GM12878 (cell line): ENCODE measurements at regions not wholly inside any gene's neighbourhood (a gene's known extent, or its start where the extent isn't known, plus 50 kb on each side); places are given as distances from the start of the nearest gene placed in this dataset.

Experiments
- ATAC-seq: fragments of 200-7000 bp; cut with Tn5 transposase; 3 replicates; pipeline ENCODE4 v1.9.1; 2020; ENCODE audit warnings: mild to moderate bottlenecking, moderate library complexity
- BruUV-seq: library from RNA; stranded (reverse); fragments of 400-500 nt; replicated peaks from 2 replicates; lab custom pipeline; 2021; lab: Mats Ljungman, UMichigan
- CTCF ChIA-PET: fragments of 300-600 bp; sonication (Branson Sonifier 250); formaldehyde crosslinking; extraction: SDS; loops from one replicate; lab custom pipeline; 2021; ENCODE audit warnings: inconsistent platforms; lab: Yijun Ruan, JAX
- POLR2A ChIA-PET: fragments of 350-600 bp; formaldehyde crosslinking; extraction: SDS; loops from one replicate; lab custom pipeline; 2021; ENCODE audit warnings: inconsistent platforms; lab: Charles Lee
- RAD21 ChIA-PET: fragments of 300-600 bp; sonication (Branson Sonifier 250); formaldehyde crosslinking; loops from one replicate; lab custom pipeline; 2023; ENCODE audit warnings: antibody characterized with exemption; ENCODE audit not compliant: unreplicated experiment; lab: Charles Lee
- SMC1A ChIA-PET: fragments of 300-600 bp; sonication (Branson Sonifier 250); formaldehyde crosslinking; loops from one replicate; lab custom pipeline; 2023; ENCODE audit not compliant: unreplicated experiment, uncharacterized antibody; lab: Charles Lee
- DNase-seq: peaks from one replicate; pipeline ENCODE4 v3.0.0-alpha.2; 2011; ENCODE audit warnings: low read depth, low spot score
- FAIRE-seq: peaks from 3 replicates; lab custom pipeline; 2011; peaks lifted over from hg19 to GRCh38; lab: Jason Lieb, UNC
- H2AFZ ChIP-seq: 2 replicates; pipeline ENCODE4 v1.6.0; 2011; ENCODE audit warnings: low read depth, low read length, control low read depth; ENCODE audit not compliant: control insufficient read depth
- H3K27ac ChIP-seq: 2 replicates; pipeline ENCODE4 v1.5.1; 2011; ENCODE audit warnings: control low read depth; ENCODE audit not compliant: control insufficient read depth, insufficient read depth
- H3K27me3 ChIP-seq, 2 experiments: replicated peaks in 1 of 2; 2 replicates each; pipeline versions ENCODE4 v1.6.0 to v1.6.1; 2011; ENCODE audit warnings: low read length in 1 of 2; ENCODE audit not compliant: control insufficient read depth in 2 of 2, insufficient read depth in 2 of 2
- H3K36me3 ChIP-seq, 2 experiments: 2 replicates each; pipeline ENCODE4 v1.5.1; 2011; ENCODE audit warnings: low read length in 1 of 2; ENCODE audit not compliant: control insufficient read depth in 2 of 2, insufficient read depth in 2 of 2
- H3K4me1 ChIP-seq: 2 replicates; pipeline ENCODE4 v1.6.1; 2011; ENCODE audit warnings: mild to moderate bottlenecking, low read length, moderate library complexity, mixed read lengths; ENCODE audit not compliant: control insufficient read depth, insufficient read depth
- H3K4me2 ChIP-seq: 2 replicates; pipeline ENCODE4 v1.6.0; 2011; ENCODE audit warnings: control low read depth; ENCODE audit not compliant: control insufficient read depth, insufficient read depth
- H3K4me3 ChIP-seq: fragments of 200-600 bp; sonication (generic); 2 replicates; pipeline ENCODE4 v1.5.1; 2016
- H3K79me2 ChIP-seq: 2 replicates; pipeline ENCODE4 v1.6.0; 2011; ENCODE audit warnings: low read length; ENCODE audit not compliant: control insufficient read depth, insufficient read depth
- H3K9ac ChIP-seq: 2 replicates; pipeline ENCODE4 v1.8.0; 2011; ENCODE audit warnings: low read length, control low read depth, mixed read lengths; ENCODE audit not compliant: control insufficient read depth, insufficient read depth
- H3K9me3 ChIP-seq: replicated peaks from 3 replicates; pipeline ENCODE4 v1.5.1; 2011; ENCODE audit warnings: mild to moderate bottlenecking, low read length; ENCODE audit not compliant: control insufficient read depth, insufficient read depth
- H4K20me1 ChIP-seq: 2 replicates; pipeline ENCODE4 v1.6.0; 2011; ENCODE audit not compliant: control insufficient read depth, insufficient read depth
- BHLHE40 ChIP-seq, 2 experiments: fragments of 450-650 bp in 1 of 2; IDR thresholded peaks; 2 replicates each; pipeline ENCODE4 v1.6.1; 2011 to 2017; ENCODE audit warnings: low read depth in 2 of 2, borderline replicate concordance in 1 of 2, improper control_type of control experiment in 1 of 2, low read length in 1 of 2, mild to moderate bottlenecking in 1 of 2
- CBX5 ChIP-seq: sonication (generic); IDR thresholded peaks from 2 replicates; pipeline ENCODE4 v1.6.1; 2016; ENCODE audit warnings: low read depth, moderate library complexity, mild to moderate bottlenecking, inconsistent platforms
- CTCF ChIP-seq, 3 experiments: IDR thresholded peaks in 2 of 3; conservative IDR thresholded peaks in 1 of 3; 2 replicates each; pipeline ENCODE4 v1.5.1; 2011; ENCODE audit warnings: low read depth in 3 of 3, low read length in 3 of 3, mild to moderate bottlenecking in 3 of 3, control low read depth in 2 of 3, moderate library complexity in 2 of 3, inconsistent platforms in 1 of 3, mixed read lengths in 1 of 3; ENCODE audit not compliant: control insufficient read depth in 2 of 3, insufficient read depth in 1 of 3; ENCODE audit errors: extremely low read depth in 1 of 3
- ELK1 ChIP-seq: IDR thresholded peaks from 2 replicates; pipeline ENCODE4 v1.6.1; 2012; ENCODE audit warnings: low read depth, low read length, improper control_type of control experiment
- SMC3 ChIP-seq: IDR thresholded peaks from 2 replicates; pipeline ENCODE4 v1.6.1; 2011; ENCODE audit warnings: low read length, improper control_type of control experiment, borderline replicate concordance
- SP1 ChIP-seq: IDR thresholded peaks from one replicate; pipeline ENCODE4 v1.6.1; 2011; ENCODE audit warnings: low read depth, low read length
- YY1 ChIP-seq: IDR thresholded peaks from 2 replicates; pipeline ENCODE4 v1.6.1; 2011; ENCODE audit warnings: low read depth, mild to moderate bottlenecking, low read length
- ZBTB33 ChIP-seq: fragments of 450-650 bp; IDR thresholded peaks from 2 replicates; pipeline ENCODE4 v1.6.1; 2017; ENCODE audit warnings: mild to moderate bottlenecking
- WGBS: methylation state at CpG from one replicate; pipeline ENCODE4 v1.1.6; 2016; ENCODE audit warnings: low lambda C conversion rate; ENCODE audit not compliant: insufficient replicate concordance, insufficient coverage; ENCODE audit errors: missing lambda C conversion rate; 5-methylcytosine and 5-hydroxymethylcytosine counted together
- in situ Hi-C: fragments of 300-500 bp; cut with MboI; formaldehyde crosslinking; loops from 9 replicates; pipeline ENCODE4 v1.14.3; 2018; ENCODE audit warnings: mixed read lengths
- intact Hi-C: fragments of 100-400 bp; cut with micrococcal nuclease; formaldehyde crosslinking; loops from one replicate; pipeline ENCODE4 v1.14.2; 2022; ENCODE audit not compliant: unreplicated experiment

GRCh38 chr5:160507221-160507721, 85.6 kb downstream of the PTTG1 start:
- no peaks in the 10 kb centered on the region for H3K27me3 ChIP-seq
- H3K27ac ChIP-seq, result no peak overlapping the region
- DNase-seq (no peak), FAIRE-seq (no peak), ATAC-seq (peak; percentile 67)
- no peak overlapping the region for H3K9ac ChIP-seq
- H4K20me1 ChIP-seq, result no peaks in the 10 kb centered on the region
- no TSS peak for BruUV-seq
- H2AFZ ChIP-seq, result peak overlapping the region; percentile 26; the same call in 1 of the 2 replicates
- peaks cover 4% of the 10 kb centered on the region for H3K79me2 ChIP-seq
- no peaks in the 10 kb centered on the region for H3K9me3 ChIP-seq
- ChIA-PET RAD21 (interaction anchor here (0.6 to 7.4 kb wide), 24 partner anchors 9 to 1032 kb away, joined by 3 to 162 read pairs (median 4); partner anchors contain the start of genes PTTG1 and SLU7), SMC1A (interaction anchor here (0.5 to 6.4 kb wide), 36 partner anchors 9 to 598 kb away, joined by 3 to 205 read pairs (median 5); partner anchors contain the start of gene SLU7), POLR2A (interaction anchor here (1.2 to 3.8 kb wide), 9 partner anchors 21 to 336 kb away, joined by 3 to 15 read pairs (median 7); partner anchors contain the start of gene SLU7), CTCF (interaction anchor here (0.6 to 10.1 kb wide), 33 partner anchors 9 to 1701 kb away, joined by 3 to 235 read pairs (median 5); partner anchors contain the start of gene PTTG1)
- peaks cover 15% of the 10 kb centered on the region; the same call in 1 of the 2 replicates for H3K4me1 ChIP-seq
- WGBS, result 5% methylated on average over 5 of the region's 5 CpGs
- intact Hi-C loops (loop anchor here (2.0 to 10.0 kb wide), 6 partner anchors 38 to 1170 kb away; partner anchors contain the start of gene GABRB2), in situ Hi-C loops (no loop called here)
- H3K4me3 ChIP-seq, result no peak overlapping the region
- TF ChIP-seq SMC3 (peak; percentile 13; the same call in 1 of the 2 replicates), YY1 (peak; percentile 68), CBX5 (no peak)
- H3K4me2 ChIP-seq, result peak overlapping the region; percentile 13; the same call in 1 of the 2 replicates
- no peaks in the 10 kb centered on the region for H3K36me3 ChIP-seq

GRCh38 chr5:160508780-160509361, 87.2 kb downstream of the PTTG1 start:
- intact Hi-C loops, result loop anchor here (1.0 to 10.0 kb wide), 7 partner anchors 71 to 1168 kb away; partner anchors contain the start of gene GABRB2
- no TSS peak for BruUV-seq
- SMC1A ChIA-PET, result interaction anchor here (0.8 to 6.4 kb wide), 29 partner anchors 8 to 652 kb away, joined by 3 to 205 read pairs (median 6); partner anchors contain the start of gene SLU7
- DNase-seq, result peak; percentile 76
- H4K20me1 ChIP-seq, result no peaks in the 10 kb centered on the region
- no peaks in the 10 kb centered on the region for H3K27me3 ChIP-seq
- H3K4me3 ChIP-seq, result no peak overlapping the region
- no peak overlapping the region for H3K9ac ChIP-seq
- H3K4me2 ChIP-seq, result no peak overlapping the region
- peak; percentile 95 for FAIRE-seq
- in situ Hi-C loops, result no loop called here
- peaks cover 4% of the 10 kb centered on the region for H3K79me2 ChIP-seq
- RAD21 ChIA-PET, result interaction anchor here (0.9 to 7.4 kb wide), 14 partner anchors 10 to 462 kb away, joined by 3 to 162 read pairs (median 4); partner anchors contain the start of gene SLU7
- CTCF ChIA-PET, result interaction anchor here (0.7 to 10.1 kb wide), 30 partner anchors 9 to 462 kb away, joined by 3 to 235 read pairs (median 4); no protein-coding TSS in a partner anchor
- H3K36me3 ChIP-seq, result no peaks in the 10 kb centered on the region
- H3K4me1 ChIP-seq, result peaks cover 15% of the 10 kb centered on the region; the same call in 1 of the 2 replicates
- POLR2A ChIA-PET, result interaction anchor here (2.1 to 3.8 kb wide), 2 partner anchors 41 to 70 kb away, joined by 13 to 15 read pairs; no protein-coding TSS in a partner anchor
- peak; percentile 88 for ATAC-seq
- peak overlapping the region; percentile 65 for H2AFZ ChIP-seq
- no peak overlapping the region for H3K27ac ChIP-seq
- H3K9me3 ChIP-seq, result no peaks in the 10 kb centered on the region
- WGBS, result 13% methylated on average over 9 of the region's 9 CpGs
- 0 out of 4 replicates have a peak, but pooled peaks of 1 of the 2 experiments have one; percentile 48 for TF ChIP-seq BHLHE40 (IDR thresholded peaks at IDR 0.05; ENCODE audit: borderline replicate concordance in 1 of 2, low read depth in 2 of 2, low read length in 1 of 2)
- no peak for TF ChIP-seq SP1
- TF ChIP-seq CTCF (IDR thresholded peaks at IDR 0.05 in 2 of 3, conservative IDR thresholded peaks at IDR 0.05 in 1 of 3; ENCODE audit: control insufficient read depth in 2 of 3, extremely low read depth in 1 of 3, insufficient read depth in 1 of 3, low read depth in 3 of 3, low read length in 3 of 3), result peak; percentile 76 to 94 (median 92)
- TF ChIP-seq ZBTB33, result no peak
- TF ChIP-seq ELK1, result 0 out of 2 replicates have a peak, but pooled peaks have one; percentile 40
